GM10248 (cell line): ENCODE measurements at regions not wholly inside any gene's neighbourhood (a gene's known extent, or its start where the extent isn't known, plus 50 kb on each side); places are given as distances from the start of the nearest gene placed in this dataset.
"Not testable (repeated sequence)": the region's sequence is repeated elsewhere in the genome, so short reads cannot be mapped to it uniquely, and the experiment has no call there.

ENCODE experiments used
- CTCF ChIA-PET: fragments of 300-600 bp; sonication (Branson Sonifier 250); formaldehyde crosslinking; extraction: SDS; loops from one replicate; lab custom pipeline; 2021; ENCODE audit warnings: antibody characterized with exemption; lab: Yijun Ruan, JAX
- POLR2A ChIA-PET: fragments of 350-650 bp; sonication (Branson Sonifier 250); formaldehyde crosslinking; extraction: SDS; loops from one replicate; lab custom pipeline; 2020; ENCODE audit warnings: antibody characterized with exemption; lab: Yijun Ruan, JAX
- DNase-seq: peaks from one replicate; pipeline ENCODE4 v3.0.0; 2012; ENCODE audit errors: extremely low spot score
- CTCF ChIP-seq: IDR thresholded peaks from 2 replicates; pipeline ENCODE4 v1.5.1; 2012; ENCODE audit warnings: mild to moderate bottlenecking, low read depth; ENCODE audit errors: extremely low read depth, missing control alignments, control extremely low read depth

DNA sequence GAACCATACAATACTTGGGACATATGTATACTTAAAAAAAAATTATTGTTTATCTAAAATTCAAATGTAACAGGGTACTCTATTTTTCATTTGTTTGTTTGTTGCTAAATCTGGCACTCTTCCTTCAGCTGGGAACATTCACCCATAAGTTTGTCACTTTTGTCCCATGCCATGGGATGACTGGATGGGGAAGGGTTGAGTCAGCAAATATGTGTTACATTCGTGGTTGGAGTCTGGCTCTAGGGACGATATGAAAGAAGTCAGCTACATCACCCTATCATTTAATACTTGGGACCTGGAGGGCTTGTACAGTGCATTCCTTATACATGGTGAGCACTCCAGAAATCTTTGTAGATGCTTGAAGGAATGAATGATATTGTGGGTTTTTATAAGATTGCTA is 131.3 kb downstream of the IPO8 start:
- DNase-seq = no peak
- POLR2A ChIA-PET = no interaction called here
- CTCF ChIA-PET = interaction anchor here (1.2 to 2.1 kb wide), 2 partner anchors 11 to 57 kb away, joined by 3 to 6 read pairs; no protein-coding TSS in a partner anchor
- TF ChIP-seq CTCF = no peak

DNA sequence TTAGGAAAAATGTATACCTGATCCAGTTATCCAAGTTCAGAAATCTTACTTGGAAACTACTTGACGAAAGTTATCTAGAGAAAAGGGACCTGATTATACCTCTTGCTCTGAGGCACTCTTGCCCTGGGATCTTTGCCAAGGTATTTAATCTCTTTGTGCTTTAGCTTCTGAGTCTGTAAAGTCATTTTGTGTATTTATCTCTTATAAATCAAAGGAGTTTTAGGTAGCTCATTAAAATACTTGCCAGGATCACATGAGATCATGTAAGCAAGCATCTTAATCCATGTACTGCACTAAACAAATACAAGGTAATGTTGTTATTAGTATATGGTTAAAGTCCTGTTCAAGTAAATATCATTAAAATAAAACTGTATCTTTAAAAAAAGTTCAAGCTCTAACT is 147.5 kb downstream of the IPO8 start:
- POLR2A ChIA-PET = no interaction called here
- CTCF ChIA-PET = no interaction called here
- TF ChIP-seq CTCF = no peak
- no peak for DNase-seq

DNA sequence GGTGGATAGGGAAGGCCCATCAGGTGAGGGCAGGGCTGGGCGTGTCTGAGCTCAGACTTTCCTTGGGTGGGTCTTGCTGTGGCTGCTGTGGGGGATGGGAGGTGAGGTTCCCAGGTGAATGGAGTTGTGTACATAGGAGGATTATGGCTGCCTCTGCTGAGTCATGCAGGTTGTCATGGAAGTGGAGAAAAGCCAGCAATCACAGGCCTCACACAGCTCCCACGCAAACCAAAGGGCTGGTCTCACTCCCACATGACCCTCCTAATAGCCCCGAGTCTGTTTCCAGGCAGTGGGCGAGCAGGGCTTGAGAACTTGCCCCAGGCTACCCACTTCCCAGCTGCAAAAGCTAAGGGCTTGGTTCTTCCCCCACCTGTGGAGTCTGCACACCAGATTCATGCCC is 149.5 kb downstream of the IPO8 start:
- POLR2A ChIA-PET = no interaction called here
- CTCF ChIA-PET = interaction anchor here (1.5 kb wide), 1 partner anchor 11 kb away, joined by 5 read pairs; no protein-coding TSS in a partner anchor
- no peak for DNase-seq
- TF ChIP-seq CTCF = no peak

- CTCF ChIA-PET = interaction anchor here (1.1 to 1.6 kb wide), 2 partner anchors 9 to 16 kb away, joined by 3 to 4 read pairs; no protein-coding TSS in a partner anchor
- DNase-seq, POLR2A ChIA-PET: not testable (repeated sequence)
These were observed 151.0 kb downstream of the IPO8 start for GRCh38 chr12:30544704-30545103.

DNA sequence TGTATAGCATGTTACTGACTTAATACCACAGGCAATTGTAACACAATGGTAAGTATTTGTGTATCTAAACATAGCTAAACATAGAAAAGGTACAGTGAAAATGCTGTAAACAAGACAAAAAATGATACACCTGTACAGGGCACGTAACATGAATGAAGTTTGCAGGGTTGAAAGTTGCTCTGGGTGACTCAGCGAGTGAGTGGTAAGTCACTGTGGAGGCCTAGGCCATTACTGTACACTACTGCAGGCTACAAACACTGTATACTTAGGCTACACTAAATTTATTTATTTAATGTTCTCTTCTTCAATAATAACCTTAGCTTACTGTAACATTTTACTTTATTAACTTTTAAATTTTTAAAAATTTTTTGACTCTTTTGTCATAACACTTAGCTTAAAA is 158.4 kb downstream of the IPO8 start:
- TF ChIP-seq CTCF = no peak
- no peak for DNase-seq
- POLR2A ChIA-PET = no interaction called here
- CTCF ChIA-PET = interaction anchor here (1.0 to 1.9 kb wide), 3 partner anchors 9 to 16 kb away, joined by 3 to 5 read pairs (median 4); no protein-coding TSS in a partner anchor

DNA sequence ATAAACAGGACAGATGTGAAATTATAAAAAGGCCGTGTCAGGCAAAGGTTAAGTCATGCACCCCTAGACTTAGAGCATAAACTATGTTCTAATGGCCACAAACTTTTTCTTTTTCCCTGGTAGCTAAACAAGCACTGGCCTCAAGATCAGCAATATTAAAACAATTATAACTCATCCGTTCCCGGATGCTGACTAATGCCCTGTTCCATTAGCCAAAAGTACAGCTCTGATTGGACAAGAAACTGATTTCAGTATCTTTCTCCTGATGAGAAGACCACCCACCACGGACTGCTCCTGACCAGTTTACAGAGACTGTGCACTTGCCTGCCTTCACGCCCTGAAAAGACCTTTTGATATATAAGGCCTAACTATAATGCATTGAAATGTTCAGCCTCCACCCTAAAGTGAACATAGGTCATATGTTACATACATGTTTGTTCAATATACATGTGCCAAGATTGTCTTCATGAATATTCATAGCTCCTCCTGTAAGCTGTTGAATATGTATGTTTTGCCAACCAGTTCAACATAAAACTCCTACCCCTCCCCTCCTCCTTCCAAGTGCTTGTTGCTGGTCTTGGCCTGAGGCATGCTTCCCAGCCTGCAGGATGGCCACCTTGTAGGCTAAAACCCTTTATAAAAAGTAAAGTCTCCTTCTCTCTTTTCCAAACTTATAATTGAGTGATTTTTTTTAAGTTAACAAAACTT is 162.0 kb downstream of the IPO8 start:
- DNase-seq = no peak
- no peak for TF ChIP-seq CTCF
- POLR2A ChIA-PET = no interaction called here
- CTCF ChIA-PET = no interaction called here

- no peak for DNase-seq
- ChIA-PET CTCF (no interaction called here), POLR2A (no interaction called here)
- TF ChIP-seq CTCF = no peak
These were observed 163.7 kb downstream of the IPO8 start for GRCh38 chr12:30531731-30532678.
